GM18505 (cell line): ENCODE measurements at regions not wholly inside any gene's neighbourhood (a gene's known extent, or its start where the extent isn't known, plus 50 kb on each side); places are given as distances from the start of the nearest gene placed in this dataset.
"Not testable (repeated sequence)": the region's sequence is repeated elsewhere in the genome, so short reads cannot be mapped to it uniquely, and the experiment has no call there.

Experiments
- ATAC-seq: cut with Tn5 transposase; IDR thresholded peaks from one replicate; pipeline ENCODE4 v1.9.1; 2021; ENCODE audit not compliant: unreplicated experiment
- POLR2A ChIP-seq: IDR thresholded peaks from 4 replicates; pipeline ENCODE4 v1.6.1; 2011; ENCODE audit warnings: borderline replicate concordance; ENCODE audit not compliant: insufficient read depth, insufficient read length; ENCODE audit errors: extremely low read depth

DNA sequence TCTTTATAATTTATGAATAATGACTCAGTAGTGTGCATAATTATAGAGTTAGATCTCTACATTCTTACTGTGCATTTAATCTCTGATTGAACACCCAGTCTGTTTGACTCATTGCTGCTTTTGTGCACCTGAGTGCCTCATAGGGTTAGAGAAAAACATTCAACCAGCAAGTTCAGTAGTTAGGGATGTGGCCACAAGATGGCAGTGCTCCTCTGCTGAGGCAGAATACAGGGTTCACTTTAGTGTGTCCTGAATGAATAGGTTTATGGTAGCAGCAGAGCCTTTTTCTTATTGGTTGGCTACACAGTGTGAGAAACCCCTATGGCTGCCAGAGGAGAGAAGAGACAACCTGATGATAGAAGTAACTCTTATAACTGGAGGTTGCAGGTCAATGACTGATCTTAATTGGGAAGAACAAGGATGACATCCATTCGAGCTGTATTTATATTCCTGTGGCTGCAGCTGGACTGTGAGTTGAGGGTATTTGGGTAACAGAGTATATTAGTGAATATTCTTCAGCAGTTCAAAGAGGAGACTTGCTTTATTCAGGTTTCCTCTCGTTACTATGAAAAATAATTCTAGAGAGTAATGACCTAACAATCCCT, 194.9 kb upstream of the OR4E1 start:
- no peak for ATAC-seq

DNA sequence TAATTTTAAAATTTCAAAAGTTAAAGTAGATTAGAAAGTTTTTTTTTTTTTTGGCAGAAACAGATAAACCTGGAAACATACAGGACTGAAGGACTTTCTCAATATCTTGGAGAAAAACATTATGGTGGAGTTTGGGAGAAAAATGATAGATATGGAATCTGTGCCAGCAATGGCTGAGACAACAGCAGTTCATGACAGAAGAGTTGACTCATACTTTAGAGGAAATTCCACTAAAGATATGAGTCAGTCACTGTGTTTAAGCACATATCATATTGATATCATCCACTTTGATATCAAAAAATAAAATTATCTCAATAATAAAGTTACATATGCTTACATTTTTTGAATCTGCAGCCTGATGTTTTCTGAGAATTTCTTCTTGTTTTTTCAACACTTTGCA, 193.9 kb upstream of the OR4E1 start:
- ATAC-seq: no peak

More for the DNA sequence above, 194.9 kb upstream of the OR4E1 start:
- TF ChIP-seq POLR2A: no peak

GRCh38 chr14:21866479-21866878, 192.9 kb upstream of the OR4E1 start:
- TF ChIP-seq POLR2A: no peak

More for the DNA sequence above, 193.9 kb upstream of the OR4E1 start:
- no peak for TF ChIP-seq POLR2A

GRCh38 chr14:21863289-21863688, 189.7 kb upstream of the OR4E1 start:
- ATAC-seq: no peak
- no peak for TF ChIP-seq POLR2A

More at GRCh38 chr14:21866479-21866878, 192.9 kb upstream of the OR4E1 start:
- no peak for ATAC-seq

DNA sequence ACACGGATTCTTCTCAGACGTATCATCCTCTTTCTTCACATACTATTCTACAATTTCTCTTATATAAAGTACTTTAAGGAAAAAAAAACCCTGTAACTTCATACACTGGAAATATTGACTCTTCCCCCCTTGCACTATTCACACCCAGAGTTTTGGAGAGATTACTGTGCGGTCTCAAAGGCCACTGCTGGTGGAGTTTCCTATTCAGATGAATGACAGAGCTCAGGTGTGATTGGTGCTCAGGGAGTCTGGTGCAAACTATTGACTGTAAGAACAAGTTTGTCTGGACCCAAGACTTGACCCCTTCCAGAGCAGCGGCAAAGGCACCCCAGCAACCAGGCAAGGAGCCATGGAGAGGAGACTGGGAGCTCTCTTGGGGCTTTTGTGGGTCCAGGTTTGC, 187.5 kb upstream of the OR4E1 start:
- no peak for TF ChIP-seq POLR2A
- ATAC-seq: no peak

DNA sequence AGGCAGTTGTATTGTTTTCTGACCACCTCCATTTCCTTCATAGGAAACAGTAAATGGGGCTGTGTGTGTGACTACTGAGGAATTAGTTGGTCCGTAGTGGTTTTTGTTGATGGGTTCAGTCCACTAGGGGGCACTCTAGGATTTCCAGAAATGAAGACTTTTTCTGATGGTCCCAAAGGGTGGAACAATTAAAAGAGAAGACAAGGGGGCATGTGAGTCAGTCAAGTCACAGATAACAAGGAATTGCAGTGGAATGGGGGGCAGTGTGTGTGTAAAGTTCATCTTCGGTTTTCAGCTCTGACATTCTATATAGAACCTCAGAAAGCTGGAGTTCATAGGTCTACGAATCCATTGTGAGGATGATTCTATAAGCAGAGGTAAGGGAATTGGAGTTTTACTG, 186.6 kb upstream of the OR4E1 start:
- no peak for ATAC-seq
- TF ChIP-seq POLR2A: no peak

- no peak for TF ChIP-seq POLR2A
- no peak for ATAC-seq
Measured at GRCh38 chr14:21852775-21853174, 179.2 kb upstream of the OR4E1 start.

DNA sequence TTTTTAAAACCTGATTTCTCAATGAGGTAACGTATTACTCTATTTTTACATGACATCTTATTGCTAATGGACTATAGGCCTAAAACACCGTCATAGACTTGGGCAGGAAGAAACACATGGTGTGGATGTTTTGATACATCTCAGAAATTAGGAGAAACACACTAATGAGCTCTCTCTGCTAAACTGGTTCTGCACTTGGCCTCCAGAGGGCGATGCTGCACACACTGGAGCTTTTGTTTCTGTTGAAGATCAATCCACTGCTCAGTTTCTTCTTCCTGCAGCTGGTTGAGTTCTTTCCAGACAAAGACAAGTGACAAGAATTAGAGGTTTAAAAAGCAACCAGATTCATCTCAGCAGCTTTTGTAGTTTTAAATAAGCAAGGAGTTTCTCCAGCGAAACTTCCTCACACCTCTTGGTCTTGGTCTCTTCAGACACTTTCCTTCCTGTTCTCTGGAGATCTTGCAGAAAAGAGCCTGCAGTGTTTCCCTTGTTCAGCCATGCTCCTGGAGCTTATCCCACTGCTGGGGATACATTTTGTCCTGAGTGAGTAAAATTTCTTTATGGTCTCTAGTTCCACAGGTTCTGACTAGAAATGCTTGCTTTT, 178.5 kb upstream of the OR4E1 start:
- no peak for ATAC-seq
- TF ChIP-seq POLR2A: no peak

DNA sequence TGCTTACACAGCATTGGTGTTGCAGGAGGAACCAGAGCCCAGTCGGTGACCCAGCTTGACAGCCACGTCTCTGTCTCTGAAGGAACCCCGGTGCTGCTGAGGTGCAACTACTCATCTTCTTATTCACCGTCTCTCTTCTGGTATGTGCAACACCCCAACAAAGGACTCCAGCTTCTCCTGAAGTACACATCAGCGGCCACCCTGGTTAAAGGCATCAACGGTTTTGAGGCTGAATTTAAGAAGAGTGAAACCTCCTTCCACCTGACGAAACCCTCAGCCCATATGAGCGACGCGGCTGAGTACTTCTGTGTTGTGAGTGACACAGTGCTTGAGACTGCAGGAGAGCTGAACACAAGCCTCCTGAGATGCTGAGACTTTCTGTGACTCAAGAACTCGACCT, 173.3 kb upstream of the OR4E1 start:
- not testable (repeated sequence) for ATAC-seq

GRCh38 chr14:21846227-21846885, 172.7 kb upstream of the OR4E1 start:
- no peak for TF ChIP-seq POLR2A
- no peak for ATAC-seq

DNA sequence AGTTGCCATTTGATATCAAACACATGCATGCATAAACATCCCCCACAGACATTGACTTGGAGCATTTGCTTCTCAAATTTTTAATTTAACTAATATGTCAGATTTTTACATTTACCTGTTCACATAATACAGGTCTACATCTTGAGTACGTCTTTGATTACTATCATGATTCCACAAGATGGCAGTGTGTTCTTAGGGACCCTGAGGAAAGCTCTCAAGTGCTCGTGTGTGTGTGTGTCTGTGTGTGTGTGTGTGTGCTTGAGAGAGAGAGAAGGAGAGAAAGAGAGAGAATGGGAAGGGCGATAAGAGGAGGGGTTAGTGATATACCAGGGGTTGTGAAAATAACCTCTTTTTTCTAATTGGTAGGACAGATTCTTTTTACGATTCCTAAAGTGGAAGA, 167.1 kb upstream of the OR4E1 start:
- ATAC-seq: no peak

DNA sequence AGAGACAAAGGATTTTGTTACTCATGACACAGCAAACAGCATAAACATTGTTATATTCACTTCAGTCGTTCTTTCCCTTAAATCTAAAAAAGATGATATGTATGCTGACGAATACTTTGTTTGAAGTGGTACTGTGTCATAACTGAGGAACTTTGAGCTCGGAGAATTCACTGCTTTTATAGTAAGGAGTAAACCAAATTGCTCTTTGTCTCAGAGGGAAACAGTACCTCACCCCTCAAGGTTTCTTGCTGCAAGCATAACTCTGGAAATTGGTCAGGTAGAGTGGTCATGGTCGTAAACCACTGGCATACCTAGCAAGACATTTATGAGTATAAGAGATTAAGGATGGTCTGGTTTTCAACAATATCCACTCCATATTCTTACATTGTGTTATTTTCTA, 160.2 kb upstream of the OR4E1 start:
- no peak for ATAC-seq

More for the DNA sequence above, 167.1 kb upstream of the OR4E1 start:
- TF ChIP-seq POLR2A: no peak

DNA sequence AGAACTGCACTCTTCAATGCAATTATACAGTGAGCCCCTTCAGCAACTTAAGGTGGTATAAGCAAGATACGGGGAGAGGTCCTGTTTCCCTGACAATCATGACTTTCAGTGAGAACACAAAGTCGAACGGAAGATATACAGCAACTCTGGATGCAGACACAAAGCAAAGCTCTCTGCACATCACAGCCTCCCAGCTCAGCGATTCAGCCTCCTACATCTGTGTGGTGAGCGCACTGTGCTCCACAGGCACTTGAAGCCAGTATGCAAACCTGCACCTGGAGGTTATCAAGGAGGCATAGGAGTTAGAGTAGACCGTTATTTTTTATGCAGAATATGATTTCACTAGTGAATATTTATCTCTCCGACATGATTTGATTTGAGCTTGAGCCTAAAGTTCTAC, 152.2 kb upstream of the OR4E1 start:
- no peak for ATAC-seq
- no peak for TF ChIP-seq POLR2A

More for the DNA sequence above, 160.2 kb upstream of the OR4E1 start:
- no peak for TF ChIP-seq POLR2A

- no peak for ATAC-seq
- no peak for TF ChIP-seq POLR2A
Measured at GRCh38 chr14:21825149-21825743, 151.6 kb upstream of the OR4E1 start.

DNA sequence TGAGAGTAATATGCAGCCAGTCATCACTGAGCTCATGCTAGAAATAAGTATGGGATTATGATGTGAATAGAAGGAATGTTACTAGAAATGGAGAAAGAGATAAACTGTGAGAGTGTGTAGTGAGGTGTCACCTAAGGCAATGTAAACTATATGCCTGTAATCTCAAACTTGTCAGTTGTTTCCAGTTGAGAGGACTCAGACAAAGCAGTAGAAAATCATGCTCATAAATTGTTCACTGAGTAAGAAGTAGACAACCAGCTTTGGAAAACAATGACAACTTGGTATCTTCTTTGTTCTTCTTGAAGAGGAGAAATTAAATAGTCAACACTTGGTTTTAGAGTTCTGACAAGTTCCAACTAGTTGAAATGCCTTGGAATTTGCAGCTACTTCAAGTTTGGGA, 148.5 kb upstream of the OR4E1 start:
- no peak for TF ChIP-seq POLR2A
- no peak for ATAC-seq

DNA sequence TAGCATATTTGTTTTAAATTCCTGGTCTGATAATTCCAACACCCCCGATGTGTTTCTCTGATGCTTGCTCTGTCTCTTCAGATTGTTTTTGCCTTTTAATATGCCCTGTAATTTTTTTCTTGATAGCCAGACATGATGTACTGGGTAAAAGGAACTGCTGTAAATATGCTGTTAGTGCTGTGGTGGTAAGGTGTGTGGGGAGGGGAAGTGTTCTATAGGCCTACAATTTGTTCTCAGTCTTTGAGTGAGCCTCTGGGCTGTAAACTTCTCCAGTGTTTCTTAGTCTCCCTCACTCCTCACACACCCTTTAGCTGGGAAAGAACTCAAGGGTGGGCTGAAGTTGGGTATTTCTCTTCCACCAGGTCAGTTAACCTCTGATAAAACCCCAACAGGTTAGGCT, 147.0 kb upstream of the OR4E1 start:
- ATAC-seq: no peak
- no peak for TF ChIP-seq POLR2A

DNA sequence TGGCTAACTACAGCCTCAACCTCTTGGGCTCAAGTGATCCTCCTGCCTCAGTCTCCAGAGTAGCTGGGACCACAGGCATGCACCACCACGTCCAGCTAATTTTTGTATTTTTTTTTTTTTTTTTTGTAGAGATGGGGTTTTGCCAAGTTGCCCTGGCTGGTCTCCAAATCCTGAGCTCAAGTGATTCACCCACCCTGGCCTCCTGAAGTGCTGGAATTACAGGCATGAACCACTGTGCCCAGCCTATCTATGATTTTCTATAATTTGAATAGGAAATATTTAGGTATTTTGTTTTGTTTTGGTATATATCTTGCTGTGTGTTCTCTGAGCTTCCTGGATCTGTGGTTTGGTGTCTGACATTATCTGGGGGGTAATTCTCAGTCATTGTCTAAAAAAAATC, 146.3 kb upstream of the OR4E1 start:
- not testable (repeated sequence) for ATAC-seq

DNA sequence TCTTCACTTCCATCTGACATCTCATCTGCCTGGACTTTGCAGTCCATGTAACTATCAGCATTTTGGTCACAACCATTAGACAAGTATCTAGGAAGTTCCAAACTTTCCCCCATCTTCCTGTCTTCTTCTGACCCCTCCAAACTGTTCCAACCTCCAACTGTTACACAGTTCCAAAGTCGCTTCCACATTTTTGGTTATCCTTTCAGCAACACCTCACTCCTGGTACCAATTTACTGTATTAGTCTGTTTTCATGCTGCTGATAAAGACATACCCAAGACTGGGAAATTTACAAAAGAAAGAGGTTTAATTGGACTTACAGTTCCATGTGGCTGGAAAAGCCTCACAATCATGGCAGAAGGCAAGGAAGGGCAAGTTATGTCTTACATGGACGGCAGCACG, 143.4 kb upstream of the OR4E1 start:
- not testable (repeated sequence) for ATAC-seq
